ENCODE measurements at regions not wholly inside any gene's neighbourhood (a gene's known extent, or its start where the extent isn't known, plus 50 kb on each side); places are given as distances from the start of the nearest gene placed in this dataset.

- no peak for DNase-seq
Measured at GRCh38 chr10:128538671-128539070, 412.4 kb upstream of the MKI67 start.

GRCh38 chr10:128539510-128540127, 413.4 kb upstream of the MKI67 start:
- DNase-seq: no peak

- no peak for DNase-seq
Measured at GRCh38 chr10:128540128-128540762, 414.0 kb upstream of the MKI67 start.

- DNase-seq: peak in 1 of 2 experiments; percentile 6
Measured at GRCh38 chr10:128540781-128541761, 414.8 kb upstream of the MKI67 start.

DNA sequence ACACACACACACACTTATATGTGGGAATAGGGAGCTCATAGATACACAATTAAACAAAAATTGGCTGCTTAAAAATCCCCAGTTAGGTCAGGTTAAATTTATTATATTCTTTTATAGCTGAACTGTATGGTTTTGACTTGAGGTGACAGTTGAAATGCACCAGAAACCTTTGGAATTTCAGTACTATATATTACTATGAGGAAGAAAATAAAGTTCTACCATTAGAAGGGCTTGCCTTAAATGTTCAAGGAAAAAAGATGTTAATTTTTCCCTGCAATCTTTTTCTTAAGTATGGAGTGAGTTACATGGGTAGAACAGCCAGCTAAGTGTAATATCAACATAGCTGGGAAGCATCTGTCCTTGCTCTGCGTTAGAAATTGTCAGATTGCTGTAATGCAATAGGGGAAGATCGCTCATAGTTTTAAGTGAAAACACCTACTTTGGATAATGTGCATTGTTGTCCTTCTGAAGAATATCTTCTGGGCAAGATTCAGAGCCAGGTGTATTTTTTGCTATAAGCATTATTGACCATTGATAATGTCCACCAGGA, 415.8 kb upstream of the MKI67 start:
- no peak for DNase-seq

DNA sequence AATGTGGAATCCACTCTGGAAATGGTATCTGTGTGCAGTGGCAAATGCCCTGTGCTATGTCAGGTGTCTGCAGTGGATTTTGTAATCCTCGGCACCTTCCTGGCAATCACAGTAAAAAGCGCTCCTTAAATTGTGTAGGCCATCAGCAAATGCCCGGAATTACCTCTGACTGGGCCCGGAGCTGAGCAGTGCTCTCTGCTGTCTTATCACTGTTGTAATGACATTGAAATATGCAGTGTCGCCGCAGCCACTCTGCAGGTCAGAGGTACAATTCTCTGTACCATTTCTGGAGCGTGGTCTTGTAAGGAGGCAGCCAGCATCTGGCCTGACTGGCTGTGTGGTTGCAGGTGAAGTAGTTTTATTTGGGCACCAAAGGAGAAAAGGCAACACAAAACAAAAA, 416.4 kb upstream of the MKI67 start:
- no peak for DNase-seq

DNA sequence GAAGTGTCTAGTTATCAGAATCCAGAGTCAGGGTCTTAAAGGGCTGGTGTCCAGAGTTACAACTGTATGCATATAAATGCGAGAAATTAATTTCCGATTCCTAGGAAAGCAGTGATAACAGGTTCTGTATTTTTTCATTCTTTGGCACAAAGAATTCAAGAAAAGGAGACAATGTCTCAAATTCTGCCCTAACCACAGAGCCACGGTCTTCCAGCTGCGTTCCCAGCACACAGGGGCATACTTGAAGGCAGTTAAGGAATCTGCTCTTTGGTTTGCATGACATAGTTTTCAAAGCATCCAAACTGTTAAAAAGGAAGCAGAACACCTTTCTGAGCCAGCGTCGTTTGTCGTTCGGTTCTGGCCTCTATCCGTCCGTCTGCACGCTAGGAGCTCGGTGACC, 416.9 kb upstream of the MKI67 start:
- no peak for DNase-seq

DNA sequence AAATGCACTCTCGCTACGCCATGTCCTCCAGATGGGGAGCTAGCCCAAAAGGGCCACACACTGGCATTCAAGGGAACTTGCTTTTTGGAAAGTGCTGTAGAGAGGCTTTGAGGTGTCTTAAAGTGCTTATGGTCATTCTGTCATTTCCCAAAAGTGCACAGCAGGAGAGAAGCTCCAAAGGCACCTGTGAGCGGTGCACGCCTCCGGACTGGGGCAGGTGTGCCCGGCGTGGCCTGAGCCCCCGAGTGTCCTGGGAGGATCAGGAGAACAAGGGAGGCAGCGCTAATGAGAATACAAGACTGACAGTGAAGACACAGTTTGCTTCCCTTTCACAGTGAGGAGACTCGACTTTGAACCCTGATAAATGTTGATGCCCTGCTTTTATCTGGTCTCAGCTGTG, 419.0 kb upstream of the MKI67 start:
- no peak for DNase-seq

GRCh38 chr10:128546651-128547165, 420.5 kb upstream of the MKI67 start:
- no peak for DNase-seq

- no peak for DNase-seq
Measured at GRCh38 chr10:128549101-128549608, 422.9 kb upstream of the MKI67 start.

DNA sequence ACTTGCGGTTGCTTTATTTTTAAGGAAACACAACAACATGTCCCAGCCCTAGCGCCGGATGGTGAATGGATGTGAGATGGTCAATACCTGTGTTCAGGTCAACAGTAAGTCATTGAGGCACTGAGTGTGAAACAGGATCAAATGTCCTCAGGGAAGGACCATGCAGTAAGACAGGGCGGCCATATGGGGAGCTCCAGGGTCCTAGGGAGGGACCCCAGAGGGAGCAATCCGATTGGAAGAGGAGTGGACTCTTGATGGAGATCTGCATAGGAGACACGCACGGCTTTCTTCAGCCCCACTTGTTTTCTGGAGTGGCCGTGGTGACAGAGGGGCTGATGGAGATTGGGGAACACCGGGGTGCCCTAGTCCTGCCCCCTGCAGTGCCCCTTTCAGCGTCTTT, 423.8 kb upstream of the MKI67 start:
- no peak for DNase-seq

DNA sequence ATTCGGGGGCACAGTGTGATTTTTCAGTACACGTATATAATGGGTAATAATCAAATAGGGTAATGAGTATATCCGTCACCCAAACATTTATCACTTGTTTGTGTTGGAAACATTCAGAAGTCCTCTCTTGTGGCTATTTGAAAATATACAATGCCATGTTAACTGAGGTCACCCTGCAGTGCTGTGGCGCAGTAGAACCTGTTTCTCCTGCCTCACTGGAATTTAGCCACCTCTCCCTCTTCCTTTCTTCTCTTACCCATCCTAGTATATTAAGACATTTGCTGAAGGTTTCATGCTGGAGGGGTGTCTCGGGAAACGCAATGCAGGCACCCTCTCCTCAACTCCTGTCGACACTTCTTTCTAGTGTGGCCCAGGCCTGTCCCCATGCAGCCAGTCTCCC, 425.3 kb upstream of the MKI67 start:
- no peak for DNase-seq

DNA sequence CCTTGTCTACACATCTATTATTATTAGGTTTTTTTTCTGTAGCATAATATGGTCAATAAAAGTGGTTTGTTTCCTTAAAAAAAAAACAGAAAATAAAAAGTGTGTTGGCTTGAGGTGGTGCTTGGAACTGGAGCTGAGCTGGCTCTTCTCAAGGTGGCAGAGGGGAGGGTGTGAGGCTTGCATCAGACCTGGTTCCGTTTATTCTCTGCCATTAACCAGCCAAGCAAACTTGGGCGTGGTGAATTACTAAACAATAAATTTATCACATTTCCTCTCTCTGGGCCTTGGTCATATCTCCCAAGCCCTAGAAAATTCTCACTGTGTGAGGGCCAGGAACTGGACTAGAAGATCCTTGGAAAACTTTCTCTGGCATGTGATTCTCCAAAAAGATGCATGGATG, 427.5 kb upstream of the MKI67 start:
- no peak for DNase-seq

- no peak for DNase-seq
Measured at GRCh38 chr10:128556182-128557110, 430.2 kb upstream of the MKI67 start.

DNA sequence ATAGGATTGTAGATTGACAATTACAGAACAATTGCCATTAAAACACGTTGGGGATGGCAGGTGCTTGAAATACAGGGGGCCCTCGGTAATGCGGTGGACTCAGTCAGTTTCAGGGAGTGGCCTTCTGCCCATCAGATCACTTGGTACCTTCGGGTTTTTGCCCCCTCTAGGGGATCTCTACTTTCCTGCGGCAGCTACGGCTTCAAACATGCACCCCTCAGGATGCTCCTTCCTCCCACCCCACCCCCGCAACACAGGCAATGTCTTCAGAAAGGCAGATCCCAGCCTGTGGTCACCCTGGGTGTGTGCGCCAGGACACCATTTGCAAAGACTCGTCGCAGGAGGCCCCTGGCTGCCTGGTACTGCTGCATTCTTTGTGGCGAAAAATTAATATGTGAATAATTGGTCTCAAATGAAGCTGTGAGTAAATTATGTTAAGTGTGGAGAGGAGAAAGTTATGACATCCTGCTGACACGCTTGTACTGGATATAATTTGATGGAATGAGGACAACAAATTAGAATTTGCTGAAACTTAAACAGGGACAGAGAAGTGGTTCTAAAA, 431.0 kb upstream of the MKI67 start:
- no peak for DNase-seq

DNA sequence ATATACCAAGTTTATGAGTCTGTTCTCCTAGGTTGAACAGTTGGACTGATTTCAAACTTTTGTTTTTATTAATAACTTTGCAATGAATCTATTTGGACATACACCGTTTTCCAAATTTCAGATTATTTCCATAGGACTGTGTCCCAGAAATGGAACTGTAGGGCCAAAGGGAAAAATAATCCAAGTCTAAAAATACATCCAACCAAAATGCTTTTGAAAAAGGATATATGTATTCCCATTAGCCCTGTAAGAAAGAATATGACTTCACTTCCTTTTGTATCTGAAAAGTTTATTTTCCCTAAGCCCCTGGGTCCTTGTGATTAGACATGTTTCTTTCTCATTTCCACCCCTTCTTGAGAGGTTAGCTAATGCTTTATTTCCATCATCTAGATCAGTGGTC, 434.2 kb upstream of the MKI67 start:
- DNase-seq: no peak

GRCh38 chr10:128560993-128561392, 434.8 kb upstream of the MKI67 start:
- no peak for DNase-seq

- no peak for DNase-seq
Measured at GRCh38 chr10:128563387-128563786, 437.2 kb upstream of the MKI67 start.

GRCh38 chr10:128563904-128564303, 437.7 kb upstream of the MKI67 start:
- no peak for DNase-seq

DNA sequence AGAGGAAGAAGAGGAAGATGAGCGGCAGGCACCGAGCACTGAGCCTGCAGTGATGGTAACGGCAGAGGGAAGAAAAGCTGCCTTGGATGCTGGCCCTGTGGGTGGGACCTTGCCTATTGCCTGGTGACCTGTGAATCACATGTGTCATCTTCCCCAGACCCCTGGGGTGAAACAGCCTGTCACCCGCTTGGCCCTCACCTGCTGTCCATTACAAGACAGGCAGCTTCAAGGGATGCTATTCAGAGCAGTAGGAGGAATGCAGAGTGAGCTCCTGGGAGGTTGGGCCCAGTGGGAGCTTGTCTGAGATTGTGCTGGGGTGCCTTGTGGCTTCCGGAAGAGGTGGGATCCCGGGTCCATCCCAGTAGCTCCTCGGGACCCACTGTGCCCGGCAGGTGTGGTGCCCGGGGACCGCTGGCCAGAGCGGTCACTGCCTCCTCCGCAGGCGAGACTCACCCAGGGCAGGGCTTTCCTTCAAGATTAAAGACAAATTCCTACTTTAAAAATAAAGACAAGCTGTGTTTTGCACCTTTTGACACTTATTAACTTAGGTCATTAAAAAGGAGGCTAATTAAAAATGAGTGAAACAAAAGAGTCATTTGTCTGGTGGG, 440.2 kb upstream of the MKI67 start:
- DNase-seq: no peak

DNA sequence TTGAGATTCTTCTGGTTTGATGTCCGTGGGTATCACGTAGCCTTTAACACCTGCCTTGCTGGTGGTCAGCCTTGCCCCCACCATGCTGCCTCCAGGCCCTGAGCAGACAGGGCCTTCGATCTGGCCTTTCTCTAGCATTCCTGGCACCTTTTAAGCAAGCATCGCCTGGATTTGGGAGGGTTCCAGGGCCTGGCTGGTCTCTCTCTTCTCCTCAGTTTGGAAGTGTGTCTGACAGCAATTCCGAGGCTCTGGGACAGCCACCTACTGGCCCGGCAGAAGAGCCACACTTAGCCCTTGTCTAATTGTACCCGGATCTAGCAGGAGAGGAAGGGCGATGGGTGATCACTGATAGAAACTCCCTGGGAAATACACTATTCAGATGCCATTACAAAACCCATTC, 441.3 kb upstream of the MKI67 start:
- no peak for DNase-seq
